ENCODE measurements at regions not wholly inside any gene's neighbourhood (a gene's known extent, or its start where the extent isn't known, plus 50 kb on each side); places are given as distances from the start of the nearest gene placed in this dataset.

GRCh38 chr1:168631671-168632400, 55.4 kb downstream of the XCL1 start:
- Histone ChIP-seq H4K20me1 (ENCODE audit: insufficient read depth, low read length) (no peaks in the 10 kb centered on the region), H3K9me3 (ENCODE audit: low read length) (no peaks in the 10 kb centered on the region), H3K9ac (ENCODE audit: low read length) (no peak overlapping the region), H3K27me3 (ENCODE audit: insufficient read depth, low read length) (no peaks in the 10 kb centered on the region), H3K4me2 (ENCODE audit: low read length) (no peak overlapping the region), H3K9me2 (ENCODE audit: low read depth, low read length) (no peaks in the 10 kb centered on the region), H3F3A (ENCODE audit: insufficient read depth, low read length) (no peaks in the 10 kb centered on the region), H3K79me2 (ENCODE audit: insufficient read depth, low read length) (no peaks in the 10 kb centered on the region), H3K36me3 (ENCODE audit: insufficient read depth, low read length) (no peaks in the 10 kb centered on the region), H3K4me1 (ENCODE audit: insufficient read depth, low read length, severe bottlenecking) (no peaks in the 10 kb centered on the region), H3K27ac (ENCODE audit: low read depth, low read length, poor library complexity, severe bottlenecking) (no peak overlapping the region), H3K4me3 (ENCODE audit: low read depth, low read length, poor library complexity, severe bottlenecking) (no peak overlapping the region), H2AFZ (ENCODE audit: low read length) (no peak overlapping the region)
- TF ChIP-seq EZH2 (IDR thresholded peaks at IDR 0.05; ENCODE audit: borderline replicate concordance, low read length) (no peak), CTCF (IDR thresholded peaks at IDR 0.05; ENCODE audit: low read length) (no peak)

GRCh38 chr1:168634951-168635532, 58.6 kb downstream of the XCL1 start:
- no peaks in the 10 kb centered on the region for H3K27me3 ChIP-seq (ENCODE audit: insufficient read depth, low read length)
- no peaks in the 10 kb centered on the region for H3K4me1 ChIP-seq (ENCODE audit: insufficient read depth, low read length, severe bottlenecking)
- no peak overlapping the region for H3K9ac ChIP-seq (ENCODE audit: low read length)
- H3F3A ChIP-seq (ENCODE audit: insufficient read depth, low read length): no peaks in the 10 kb centered on the region
- no peaks in the 10 kb centered on the region for H3K36me3 ChIP-seq (ENCODE audit: insufficient read depth, low read length)
- H3K79me2 ChIP-seq (ENCODE audit: insufficient read depth, low read length): no peaks in the 10 kb centered on the region
- H3K4me2 ChIP-seq (ENCODE audit: low read length): no peak overlapping the region
- H3K4me3 ChIP-seq (ENCODE audit: low read depth, low read length, poor library complexity, severe bottlenecking): no peak overlapping the region
- no peak overlapping the region for H3K27ac ChIP-seq (ENCODE audit: low read depth, low read length, poor library complexity, severe bottlenecking)
- no peaks in the 10 kb centered on the region for H3K9me3 ChIP-seq (ENCODE audit: low read length)
- H2AFZ ChIP-seq (ENCODE audit: low read length): no peak overlapping the region
- no peaks in the 10 kb centered on the region for H4K20me1 ChIP-seq (ENCODE audit: insufficient read depth, low read length)
- no peaks in the 10 kb centered on the region for H3K9me2 ChIP-seq (ENCODE audit: low read depth, low read length)
- TF ChIP-seq EZH2 (IDR thresholded peaks at IDR 0.05; ENCODE audit: borderline replicate concordance, low read length) (no peak), CTCF (IDR thresholded peaks at IDR 0.05; ENCODE audit: low read length) (no peak)

GRCh38 chr1:168636200-168636599, 59.8 kb downstream of the XCL1 start:
- no peak for TF ChIP-seq EZH2 (IDR thresholded peaks at IDR 0.05; ENCODE audit: borderline replicate concordance, low read length)
- no peak for TF ChIP-seq CTCF (IDR thresholded peaks at IDR 0.05; ENCODE audit: low read length)
- no peaks in the 10 kb centered on the region for H3K27me3 ChIP-seq (ENCODE audit: insufficient read depth, low read length)
- no peaks in the 10 kb centered on the region for H3K79me2 ChIP-seq (ENCODE audit: insufficient read depth, low read length)
- no peaks in the 10 kb centered on the region for H3K4me1 ChIP-seq (ENCODE audit: insufficient read depth, low read length, severe bottlenecking)
- no peaks in the 10 kb centered on the region for H3K9me2 ChIP-seq (ENCODE audit: low read depth, low read length)
- H3K4me3 ChIP-seq (ENCODE audit: low read depth, low read length, poor library complexity, severe bottlenecking): no peak overlapping the region
- H2AFZ ChIP-seq (ENCODE audit: low read length): no peak overlapping the region
- H3K27ac ChIP-seq (ENCODE audit: low read depth, low read length, poor library complexity, severe bottlenecking): no peak overlapping the region
- no peaks in the 10 kb centered on the region for H3K36me3 ChIP-seq (ENCODE audit: insufficient read depth, low read length)
- H3F3A ChIP-seq (ENCODE audit: insufficient read depth, low read length): no peaks in the 10 kb centered on the region
- no peak overlapping the region for H3K4me2 ChIP-seq (ENCODE audit: low read length)
- H4K20me1 ChIP-seq (ENCODE audit: insufficient read depth, low read length): no peaks in the 10 kb centered on the region
- no peak overlapping the region for H3K9ac ChIP-seq (ENCODE audit: low read length)
- no peaks in the 10 kb centered on the region for H3K9me3 ChIP-seq (ENCODE audit: low read length)
